ENCODE measurements at regions not wholly inside any gene's neighbourhood (a gene's known extent, or its start where the extent isn't known, plus 50 kb on each side); places are given as distances from the start of the nearest gene placed in this dataset.

DNA sequence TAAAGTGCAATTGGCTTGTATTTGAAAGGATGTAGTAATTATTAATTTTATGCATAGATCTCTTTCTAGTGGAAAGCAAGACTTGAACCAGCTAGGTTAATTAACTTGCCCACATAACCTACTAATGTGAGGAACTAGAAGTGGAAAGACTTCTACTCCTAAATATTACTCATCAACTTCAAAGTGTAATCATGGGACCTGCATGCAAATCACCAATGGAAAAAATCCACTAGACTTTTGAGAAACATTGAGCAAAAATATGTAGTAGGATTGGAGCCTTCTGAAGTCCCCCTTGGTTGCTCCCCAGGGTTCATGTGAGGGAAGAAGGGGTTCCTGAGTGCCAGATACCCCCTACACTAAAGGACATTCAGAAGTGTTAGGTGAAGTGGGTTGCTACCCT, 240.2 kb downstream of the PTEN start:
- no peaks in the 10 kb centered on the region for H4K20me1 ChIP-seq (ENCODE audit: low read depth, low read length)
- H2AFZ ChIP-seq (ENCODE audit: low read depth, low read length, severe bottlenecking): no peak overlapping the region
- H3K9me2 ChIP-seq (replicated peaks; ENCODE audit: insufficient read depth, low read length): no peaks in the 10 kb centered on the region
- peak overlapping the region; percentile 36; the same call in 1 of the 2 replicates for H3K9ac ChIP-seq (ENCODE audit: low read length)
- no peaks in the 10 kb centered on the region for H3K79me2 ChIP-seq (ENCODE audit: insufficient read depth, low read length)
- peak overlapping the region; percentile 99 for H3K27ac ChIP-seq (ENCODE audit: low read depth, low read length)
- TF ChIP-seq CTCF (IDR thresholded peaks at IDR 0.05; ENCODE audit: insufficient read depth, low read length, poor library complexity, severe bottlenecking) (no peak), EZH2phosphoT487 (conservative IDR thresholded peaks at IDR 0.05; ENCODE audit: low read length) (no peak)
- H3K9me3 ChIP-seq (ENCODE audit: insufficient read depth, low read length): no peaks in the 10 kb centered on the region
- no peaks in the 10 kb centered on the region for H3K36me3 ChIP-seq (ENCODE audit: low read length)
- H3K27me3 ChIP-seq (ENCODE audit: low read length): no peaks in the 10 kb centered on the region
- H3K4me3 ChIP-seq (ENCODE audit: insufficient read depth, low read length, poor library complexity, severe bottlenecking): no peak overlapping the region
- H3K4me2 ChIP-seq (ENCODE audit: low read depth, low read length, poor library complexity, severe bottlenecking): peak overlapping the region; percentile 79
- peaks cover 35% of the 10 kb centered on the region for H3F3A ChIP-seq (ENCODE audit: insufficient read depth)

- Histone ChIP-seq H3K79me2 (ENCODE audit: insufficient read depth, low read length) (no peaks in the 10 kb centered on the region), H3K27me3 (ENCODE audit: low read length) (no peaks in the 10 kb centered on the region), H3K9me3 (ENCODE audit: insufficient read depth, low read length) (no peaks in the 10 kb centered on the region), H3F3A (ENCODE audit: insufficient read depth) (peaks cover 42% of the 10 kb centered on the region), H3K4me3 (ENCODE audit: insufficient read depth, low read length, poor library complexity, severe bottlenecking) (no peak overlapping the region), H2AFZ (ENCODE audit: low read depth, low read length, severe bottlenecking) (peak overlapping the region; percentile 52), H3K9me2 (replicated peaks; ENCODE audit: insufficient read depth, low read length) (no peaks in the 10 kb centered on the region), H3K4me2 (ENCODE audit: low read depth, low read length, poor library complexity, severe bottlenecking) (peak overlapping the region; percentile 79), H3K27ac (ENCODE audit: low read depth, low read length) (peak overlapping the region; percentile 99), H3K36me3 (ENCODE audit: low read length) (no peaks in the 10 kb centered on the region), H4K20me1 (ENCODE audit: low read depth, low read length) (no peaks in the 10 kb centered on the region), H3K9ac (ENCODE audit: low read length) (peak overlapping the region; percentile 36)
- TF ChIP-seq CTCF (IDR thresholded peaks at IDR 0.05; ENCODE audit: insufficient read depth, low read length, poor library complexity, severe bottlenecking): no peak
- no peak for TF ChIP-seq EZH2phosphoT487 (conservative IDR thresholded peaks at IDR 0.05; ENCODE audit: low read length)
Observed at GRCh38 chr10:88104223-88104622, 240.8 kb downstream of the PTEN start.

DNA sequence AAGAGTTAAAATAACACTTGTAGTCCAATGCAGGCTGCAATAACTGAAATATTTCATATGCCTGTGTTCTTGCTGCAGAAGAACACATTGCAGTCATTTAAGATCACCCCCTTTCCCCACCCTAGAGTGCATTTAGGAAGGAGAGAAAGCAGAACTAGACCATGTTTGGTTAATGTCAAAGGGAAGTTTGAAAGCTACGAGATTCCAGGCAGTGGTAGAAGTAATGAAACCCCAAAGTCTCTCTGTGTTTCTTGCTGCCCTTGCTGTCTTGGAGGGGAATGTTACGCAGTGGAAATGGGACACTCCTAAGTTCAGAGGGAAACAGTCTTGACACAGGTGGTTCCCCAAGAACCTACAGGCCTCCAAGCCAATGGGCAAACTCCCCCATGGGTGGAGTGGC, 242.9 kb downstream of the PTEN start:
- Histone ChIP-seq H3F3A (ENCODE audit: insufficient read depth) (peaks cover 56% of the 10 kb centered on the region), H3K27me3 (ENCODE audit: low read length) (no peaks in the 10 kb centered on the region), H3K36me3 (ENCODE audit: low read length) (peaks cover 9% of the 10 kb centered on the region; the same call in 1 of the 2 replicates), H3K27ac (ENCODE audit: low read depth, low read length) (peak overlapping the region; percentile 99), H4K20me1 (ENCODE audit: low read depth, low read length) (no peaks in the 10 kb centered on the region), H3K79me2 (ENCODE audit: insufficient read depth, low read length) (peaks cover 4% of the 10 kb centered on the region; the same call in 1 of the 2 replicates), H3K9me2 (replicated peaks; ENCODE audit: insufficient read depth, low read length) (no peaks in the 10 kb centered on the region), H3K4me3 (ENCODE audit: insufficient read depth, low read length, poor library complexity, severe bottlenecking) (peak overlapping the region; percentile 16), H3K9me3 (ENCODE audit: insufficient read depth, low read length) (no peaks in the 10 kb centered on the region), H2AFZ (ENCODE audit: low read depth, low read length, severe bottlenecking) (peak overlapping the region; percentile 31), H3K4me2 (ENCODE audit: low read depth, low read length, poor library complexity, severe bottlenecking) (peak overlapping the region; percentile 79), H3K9ac (ENCODE audit: low read length) (peak overlapping the region; percentile 62)
- no peak for TF ChIP-seq CTCF (IDR thresholded peaks at IDR 0.05; ENCODE audit: insufficient read depth, low read length, poor library complexity, severe bottlenecking)
- TF ChIP-seq EZH2phosphoT487 (conservative IDR thresholded peaks at IDR 0.05; ENCODE audit: low read length): no peak

All from SU-DHL-6 (cell line).